Breast epithelium (tissue), 3 donors: ENCODE measurements at regions not wholly inside any gene's neighbourhood (a gene's known extent, or its start where the extent isn't known, plus 50 kb on each side); places are given as distances from the start of the nearest gene placed in this dataset.

Experiments used
- POLR2A ChIP-seq: fragments of 450-650 bp; IDR thresholded peaks from one replicate; pipeline ENCODE4 v1.6.1; 2016; ENCODE audit warnings: antibody characterized with exemption, mild to moderate bottlenecking, moderate library complexity
- POLR2AphosphoS5 ChIP-seq, 3 donors: sonication (generic); formaldehyde crosslinking; IDR thresholded peaks; one replicate each; pipeline ENCODE4 v1.6.1; 2017; ENCODE audit warnings: antibody characterized with exemption in 3 of 3
- TF ChIP-seq, protein P1 (sequence below), 3 donors: fragments of 450-650 bp; IDR thresholded peaks; one replicate each; pipeline ENCODE4 v1.5.1; 2016 to 2017; ENCODE audit warnings: antibody characterized with exemption in 3 of 3, mild to moderate bottlenecking in 3 of 3, moderate library complexity in 3 of 3

- TF ChIP-seq, protein P1, sequence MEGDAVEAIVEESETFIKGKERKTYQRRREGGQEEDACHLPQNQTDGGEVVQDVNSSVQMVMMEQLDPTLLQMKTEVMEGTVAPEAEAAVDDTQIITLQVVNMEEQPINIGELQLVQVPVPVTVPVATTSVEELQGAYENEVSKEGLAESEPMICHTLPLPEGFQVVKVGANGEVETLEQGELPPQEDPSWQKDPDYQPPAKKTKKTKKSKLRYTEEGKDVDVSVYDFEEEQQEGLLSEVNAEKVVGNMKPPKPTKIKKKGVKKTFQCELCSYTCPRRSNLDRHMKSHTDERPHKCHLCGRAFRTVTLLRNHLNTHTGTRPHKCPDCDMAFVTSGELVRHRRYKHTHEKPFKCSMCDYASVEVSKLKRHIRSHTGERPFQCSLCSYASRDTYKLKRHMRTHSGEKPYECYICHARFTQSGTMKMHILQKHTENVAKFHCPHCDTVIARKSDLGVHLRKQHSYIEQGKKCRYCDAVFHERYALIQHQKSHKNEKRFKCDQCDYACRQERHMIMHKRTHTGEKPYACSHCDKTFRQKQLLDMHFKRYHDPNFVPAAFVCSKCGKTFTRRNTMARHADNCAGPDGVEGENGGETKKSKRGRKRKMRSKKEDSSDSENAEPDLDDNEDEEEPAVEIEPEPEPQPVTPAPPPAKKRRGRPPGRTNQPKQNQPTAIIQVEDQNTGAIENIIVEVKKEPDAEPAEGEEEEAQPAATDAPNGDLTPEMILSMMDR (IDR thresholded peaks at IDR 0.05), result no peak
- TF ChIP-seq POLR2A, result no peak
- no peak for TF ChIP-seq POLR2AphosphoS5 (IDR thresholded peaks at IDR 0.05)
Measured at GRCh38 chr2:182558564-182558963, 131.7 kb upstream of the PDE1A start.
